ENCODE measurements at regions not wholly inside any gene's neighbourhood (a gene's known extent, or its start where the extent isn't known, plus 50 kb on each side); places are given as distances from the start of the nearest gene placed in this dataset.

DNA sequence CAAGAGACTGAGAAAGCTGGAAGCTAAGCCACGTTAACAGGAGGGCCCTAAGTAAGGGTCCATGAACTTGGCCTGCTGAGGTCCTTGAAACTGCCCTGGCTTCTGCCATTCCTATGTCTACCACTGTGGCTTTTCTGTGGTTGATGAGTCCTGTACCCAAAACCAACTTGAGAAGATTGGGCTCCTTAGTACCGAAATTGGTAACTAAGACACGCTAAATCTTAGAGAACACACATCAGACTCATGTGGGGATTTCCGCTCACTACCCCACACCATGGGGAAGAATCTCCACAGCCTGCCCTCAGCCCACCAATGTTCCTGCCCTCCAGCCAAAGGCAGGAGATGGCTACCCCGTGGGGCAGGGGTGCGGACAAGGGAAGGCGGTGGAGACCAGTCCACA, 232.9 kb downstream of the SPTSSA start:
- no peak for DNase-seq (ENCODE audit: low read depth, low spot score)
- ATAC-seq = no peak
- Histone ChIP-seq H3K9me2 (ENCODE audit: insufficient read depth) (no peaks in the 10 kb centered on the region), H3K4me1 (ENCODE audit: control insufficient read depth in 1 of 2, insufficient read depth in 2 of 2, low read length in 2 of 2) (peaks cover 0 to 4% of the 10 kb centered on the region in 2 experiments; a peak in 2 of 4 replicates), H3K27me3 (ENCODE audit: insufficient read depth, low read length) (no peaks in the 10 kb centered on the region), H4K20me1 (ENCODE audit: insufficient read depth) (no peaks in the 10 kb centered on the region), H3K9me3 (ENCODE audit: control insufficient read depth in 1 of 2, insufficient read depth in 1 of 2, low read depth in 1 of 2, low read length in 2 of 2) (no peaks in the 10 kb centered on the region), H3K27ac (ENCODE audit: low read depth, low read length) (no peak overlapping the region), H3K4me3 (replicated peaks in 1 of 2; ENCODE audit: low read depth in 1 of 2, low read length in 2 of 2) (no peak overlapping the region), H3K36me3 (ENCODE audit: control insufficient read depth in 1 of 2, insufficient read depth in 2 of 2, low read length in 2 of 2) (no peaks in the 10 kb centered on the region), H3K9ac (ENCODE audit: low read length) (no peak overlapping the region), H3K79me2 (ENCODE audit: insufficient read depth, low read length) (no peaks in the 10 kb centered on the region), H3K4me2 (ENCODE audit: low read length) (no peak overlapping the region), H2AFZ (ENCODE audit: low read depth, low read length, poor library complexity, severe bottlenecking) (no peak overlapping the region)
- CTCF ChIA-PET = interaction anchor here (1.3 to 1.8 kb wide), 2 partner anchors 68 to 380 kb away, joined by 3 to 13 read pairs; no protein-coding TSS in a partner anchor
- BruUV-seq (replicated peaks) = no TSS peak
- POLR2A ChIA-PET = no interaction called here
- RAD21 ChIA-PET (ENCODE audit: low non-redundant PET in 1 of 2, low total read pairs in 2 of 2, uncharacterized antibody in 2 of 2, unreplicated experiment in 2 of 2) = interaction anchor here in 1 of 2 experiments (0.9 kb wide), 1 partner anchor 380 kb away, joined by 3 read pairs; no protein-coding TSS in a partner anchor
- intact Hi-C loops (cut with micrococcal nuclease) = no loop called here
- TF ChIP-seq, protein P1, sequence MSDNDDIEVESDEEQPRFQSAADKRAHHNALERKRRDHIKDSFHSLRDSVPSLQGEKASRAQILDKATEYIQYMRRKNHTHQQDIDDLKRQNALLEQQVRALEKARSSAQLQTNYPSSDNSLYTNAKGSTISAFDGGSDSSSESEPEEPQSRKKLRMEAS (IDR thresholded peaks at IDR 0.05) = no peak
- TF ChIP-seq JUND (IDR thresholded peaks at IDR 0.05) (no peak), SIN3A (IDR thresholded peaks at IDR 0.05; ENCODE audit: low read depth) (no peak), EZH2 (IDR thresholded peaks at IDR 0.05) (no peak), RAD21 (IDR thresholded peaks at IDR 0.05; ENCODE audit: low read depth) (no peak)
- TF ChIP-seq, protein P2, sequence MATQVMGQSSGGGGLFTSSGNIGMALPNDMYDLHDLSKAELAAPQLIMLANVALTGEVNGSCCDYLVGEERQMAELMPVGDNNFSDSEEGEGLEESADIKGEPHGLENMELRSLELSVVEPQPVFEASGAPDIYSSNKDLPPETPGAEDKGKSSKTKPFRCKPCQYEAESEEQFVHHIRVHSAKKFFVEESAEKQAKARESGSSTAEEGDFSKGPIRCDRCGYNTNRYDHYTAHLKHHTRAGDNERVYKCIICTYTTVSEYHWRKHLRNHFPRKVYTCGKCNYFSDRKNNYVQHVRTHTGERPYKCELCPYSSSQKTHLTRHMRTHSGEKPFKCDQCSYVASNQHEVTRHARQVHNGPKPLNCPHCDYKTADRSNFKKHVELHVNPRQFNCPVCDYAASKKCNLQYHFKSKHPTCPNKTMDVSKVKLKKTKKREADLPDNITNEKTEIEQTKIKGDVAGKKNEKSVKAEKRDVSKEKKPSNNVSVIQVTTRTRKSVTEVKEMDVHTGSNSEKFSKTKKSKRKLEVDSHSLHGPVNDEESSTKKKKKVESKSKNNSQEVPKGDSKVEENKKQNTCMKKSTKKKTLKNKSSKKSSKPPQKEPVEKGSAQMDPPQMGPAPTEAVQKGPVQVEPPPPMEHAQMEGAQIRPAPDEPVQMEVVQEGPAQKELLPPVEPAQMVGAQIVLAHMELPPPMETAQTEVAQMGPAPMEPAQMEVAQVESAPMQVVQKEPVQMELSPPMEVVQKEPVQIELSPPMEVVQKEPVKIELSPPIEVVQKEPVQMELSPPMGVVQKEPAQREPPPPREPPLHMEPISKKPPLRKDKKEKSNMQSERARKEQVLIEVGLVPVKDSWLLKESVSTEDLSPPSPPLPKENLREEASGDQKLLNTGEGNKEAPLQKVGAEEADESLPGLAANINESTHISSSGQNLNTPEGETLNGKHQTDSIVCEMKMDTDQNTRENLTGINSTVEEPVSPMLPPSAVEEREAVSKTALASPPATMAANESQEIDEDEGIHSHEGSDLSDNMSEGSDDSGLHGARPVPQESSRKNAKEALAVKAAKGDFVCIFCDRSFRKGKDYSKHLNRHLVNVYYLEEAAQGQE (IDR thresholded peaks at IDR 0.05; ENCODE audit: low read depth) = no peak
- TF ChIP-seq, protein P3, sequence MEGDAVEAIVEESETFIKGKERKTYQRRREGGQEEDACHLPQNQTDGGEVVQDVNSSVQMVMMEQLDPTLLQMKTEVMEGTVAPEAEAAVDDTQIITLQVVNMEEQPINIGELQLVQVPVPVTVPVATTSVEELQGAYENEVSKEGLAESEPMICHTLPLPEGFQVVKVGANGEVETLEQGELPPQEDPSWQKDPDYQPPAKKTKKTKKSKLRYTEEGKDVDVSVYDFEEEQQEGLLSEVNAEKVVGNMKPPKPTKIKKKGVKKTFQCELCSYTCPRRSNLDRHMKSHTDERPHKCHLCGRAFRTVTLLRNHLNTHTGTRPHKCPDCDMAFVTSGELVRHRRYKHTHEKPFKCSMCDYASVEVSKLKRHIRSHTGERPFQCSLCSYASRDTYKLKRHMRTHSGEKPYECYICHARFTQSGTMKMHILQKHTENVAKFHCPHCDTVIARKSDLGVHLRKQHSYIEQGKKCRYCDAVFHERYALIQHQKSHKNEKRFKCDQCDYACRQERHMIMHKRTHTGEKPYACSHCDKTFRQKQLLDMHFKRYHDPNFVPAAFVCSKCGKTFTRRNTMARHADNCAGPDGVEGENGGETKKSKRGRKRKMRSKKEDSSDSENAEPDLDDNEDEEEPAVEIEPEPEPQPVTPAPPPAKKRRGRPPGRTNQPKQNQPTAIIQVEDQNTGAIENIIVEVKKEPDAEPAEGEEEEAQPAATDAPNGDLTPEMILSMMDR (IDR thresholded peaks at IDR 0.05 in 2 of 3, conservative IDR thresholded peaks at IDR 0.05 in 1 of 3; ENCODE audit: borderline replicate concordance in 1 of 3, insufficient read depth in 1 of 3, low read depth in 2 of 3, low read length in 2 of 3) = no peak

All from HCT116 (cell line).